Panc1 (cell line): ENCODE measurements at regions not wholly inside any gene's neighbourhood (a gene's known extent, or its start where the extent isn't known, plus 50 kb on each side); places are given as distances from the start of the nearest gene placed in this dataset.

Experiments
- ATAC-seq: fragments of 200-7000 bp; cut with Tn5 transposase; 2 replicates; pipeline ENCODE4 v1.9.1; 2020; ENCODE audit warnings: mild to moderate bottlenecking, moderate library complexity
- BruUV-seq: library from RNA; stranded (reverse); fragments of 400-500 nt; replicated peaks from 2 replicates; lab custom pipeline; 2021; lab: Mats Ljungman, UMichigan
- CTCF ChIA-PET: fragments of 300-600 bp; sonication (Branson Sonifier 250); formaldehyde crosslinking; loops from one replicate; lab custom pipeline; 2022; ENCODE audit warnings: antibody characterized with exemption; lab: Charles Lee
- POLR2A ChIA-PET: fragments of 300-600 bp; sonication (Branson Sonifier 250); formaldehyde crosslinking; loops from one replicate; lab custom pipeline; 2022; ENCODE audit warnings: antibody characterized with exemption; lab: Charles Lee
- DNase-seq: peaks from one replicate; pipeline ENCODE4 v3.0.0-alpha.2; 2010; ENCODE audit warnings: low read depth, low spot score
- H3K27ac ChIP-seq: 2 replicates; pipeline ENCODE4 v1.5.1; 2011; ENCODE audit warnings: mild to moderate bottlenecking, low read length, inconsistent platforms
- H3K27me3 ChIP-seq: fragments of 200-500 bp; sonication (Bioruptor generic); 2 replicates; pipeline ENCODE4 v1.6.0; 2014; ENCODE audit warnings: low read length, inconsistent platforms; ENCODE audit not compliant: control insufficient read depth, insufficient read depth
- H3K36me3 ChIP-seq: fragments of 200-500 bp; sonication (Bioruptor generic); 2 replicates; pipeline ENCODE4 v1.5.1; 2014; ENCODE audit warnings: inconsistent platforms, mild to moderate bottlenecking, low read length, moderate library complexity; ENCODE audit not compliant: control insufficient read depth, insufficient read depth
- H3K4me1 ChIP-seq: 2 replicates; pipeline ENCODE4 v1.5.1; 2011; ENCODE audit warnings: inconsistent platforms, mild to moderate bottlenecking, low read length, moderate library complexity; ENCODE audit not compliant: control insufficient read depth, insufficient read depth
- H3K4me3 ChIP-seq, 2 experiments: 2 replicates each; pipeline ENCODE4 v1.5.1; 2011 to 2012; ENCODE audit warnings: low read depth in 2 of 2, low read length in 2 of 2, mild to moderate bottlenecking in 2 of 2, inconsistent platforms in 1 of 2, moderate library complexity in 1 of 2
- H3K9me3 ChIP-seq: fragments of 200-500 bp; sonication (Bioruptor generic); 2 replicates; pipeline ENCODE4 v1.5.1; 2014; ENCODE audit warnings: low read depth, mild to moderate bottlenecking, inconsistent platforms, low read length, moderate library complexity; ENCODE audit not compliant: control insufficient read depth, insufficient read depth
- CTCF ChIP-seq: fragments of 450-650 bp; IDR thresholded peaks from 2 replicates; pipeline ENCODE4 v1.5.1; 2017; ENCODE audit warnings: mild to moderate bottlenecking
- POLR2AphosphoS5 ChIP-seq: IDR thresholded peaks from 2 replicates; pipeline ENCODE4 v1.6.1; 2012; ENCODE audit warnings: mild to moderate bottlenecking, low read depth, low read length, moderate library complexity
- REST ChIP-seq, 2 experiments: IDR thresholded peaks; 2 replicates each; pipeline ENCODE4 v1.6.1; 2011 to 2012; ENCODE audit warnings: low read depth in 2 of 2, control low read depth in 1 of 2, low read length in 1 of 2, mild to moderate bottlenecking in 1 of 2, moderate library complexity in 1 of 2; ENCODE audit not compliant: insufficient read depth in 1 of 2
- SIN3A ChIP-seq: IDR thresholded peaks from 2 replicates; pipeline ENCODE4 v1.6.1; 2012; ENCODE audit warnings: low read depth, mild to moderate bottlenecking, low read length, moderate library complexity, borderline replicate concordance; ENCODE audit not compliant: insufficient read depth
- TCF7L2 ChIP-seq: IDR thresholded peaks from 2 replicates; pipeline ENCODE4 v1.6.1; 2011; ENCODE audit warnings: mild to moderate bottlenecking, low read depth, low read length, inconsistent platforms
- in situ Hi-C: cut with HindIII; loops from 2 replicates; pipeline ENCODE4 v1.10.0; 2016; ENCODE audit warnings: low sequenced_read_pairs, low pct_unique_long_range_greater_than_20kb
- intact Hi-C: fragments of 100-400 bp; cut with micrococcal nuclease; formaldehyde crosslinking; loops from one replicate; pipeline ENCODE4 v1.10.0; 2022; ENCODE audit not compliant: unreplicated experiment

GRCh38 chr20:50245498-50246366 is 55.1 kb downstream of the CEBPB start:
- H3K27ac ChIP-seq: no peak overlapping the region; the same call in 1 of the 2 replicates
- BruUV-seq: no TSS peak
- intact Hi-C loops (no loop called here), in situ Hi-C loops (no loop called here)
- ChIA-PET CTCF (interaction anchor here (0.6 kb wide), 1 partner anchor 9 kb away, joined by 5 read pairs; no protein-coding TSS in a partner anchor), POLR2A (interaction anchor here (0.7 kb wide), 2 partner anchors 14 to 63 kb away, joined by 4 read pairs; no protein-coding TSS in a partner anchor)
- no peak overlapping the region for H3K4me3 ChIP-seq
- no peak for DNase-seq
- H3K36me3 ChIP-seq: no peaks in the 10 kb centered on the region
- no peaks in the 10 kb centered on the region for H3K9me3 ChIP-seq
- H3K27me3 ChIP-seq: no peaks in the 10 kb centered on the region
- TF ChIP-seq TCF7L2: no peak
- TF ChIP-seq SIN3A: no peak
- no peak for TF ChIP-seq POLR2AphosphoS5
- TF ChIP-seq CTCF: no peak
- TF ChIP-seq REST (IDR thresholded peaks at IDR 0.05; ENCODE audit: insufficient read depth in 1 of 2, low read depth in 2 of 2, low read length in 1 of 2): no peak
- no peak for ATAC-seq
- H3K4me1 ChIP-seq: peaks cover 44% of the 10 kb centered on the region

GRCh38 chr20:50246367-50247195 is 56.0 kb downstream of the CEBPB start:
- ATAC-seq (no peak), DNase-seq (no peak)
- in situ Hi-C loops: no loop called here
- Histone ChIP-seq H3K36me3 (no peaks in the 10 kb centered on the region), H3K4me1 (peaks cover 44% of the 10 kb centered on the region), H3K9me3 (no peaks in the 10 kb centered on the region), H3K27ac (no peak overlapping the region), H3K27me3 (no peaks in the 10 kb centered on the region), H3K4me3 (no peak overlapping the region)
- BruUV-seq: no TSS peak
- ChIA-PET POLR2A (no interaction called here), CTCF (no interaction called here)
- TF ChIP-seq CTCF (no peak), POLR2AphosphoS5 (no peak), SIN3A (no peak), REST (IDR thresholded peaks at IDR 0.05; ENCODE audit: insufficient read depth in 1 of 2, low read depth in 2 of 2, low read length in 1 of 2) (no peak), TCF7L2 (no peak)
- intact Hi-C loops: no loop called here
